SK-N-MC (cell line): ENCODE measurements at regions not wholly inside any gene's neighbourhood (a gene's known extent, or its start where the extent isn't known, plus 50 kb on each side); places are given as distances from the start of the nearest gene placed in this dataset.

Experiments used
- EZH2 ChIP-seq: fragments of 200-600 bp; sonication (generic); IDR thresholded peaks from one replicate; pipeline ENCODE4 v1.6.1; 2017; ENCODE audit warnings: antibody characterized with exemption
- POLR2AphosphoS5 ChIP-seq: IDR thresholded peaks from 2 replicates; pipeline ENCODE4 v1.6.1; 2012; ENCODE audit warnings: mild to moderate bottlenecking, low read depth, low read length, borderline replicate concordance

- TF ChIP-seq EZH2, result no peak
- no peak for TF ChIP-seq POLR2AphosphoS5
Observed at GRCh38 chr2:2799151-2799697, 468.1 kb upstream of the MYT1L start.
